ENCODE measurements at regions not wholly inside any gene's neighbourhood (a gene's known extent, or its start where the extent isn't known, plus 50 kb on each side); places are given as distances from the start of the nearest gene placed in this dataset.

- H3K4ac ChIP-seq (replicated peaks; ENCODE audit: insufficient read length, low read depth, low read length) = no peak overlapping the region
- DNase-seq (ENCODE audit: low read depth in 1 of 2, low spot score in 2 of 2) = no peak
Observed at GRCh38 chr5:171642894-171643293, 142.7 kb upstream of the SMIM23 start.

More at GRCh38 chr5:171642894-171643293, 142.7 kb upstream of the SMIM23 start:
- H2BK20ac ChIP-seq (ENCODE audit: low read length) = no peak overlapping the region
- H3K27ac ChIP-seq (ENCODE audit: low read depth, low read length) = no peak overlapping the region
- H3K56ac ChIP-seq (replicated peaks; ENCODE audit: insufficient read length, low read depth, low read length) = no peak overlapping the region
- H2AK5ac ChIP-seq (ENCODE audit: low read depth, low read length) = no peak overlapping the region
- TF ChIP-seq GTF2F1 (IDR thresholded peaks at IDR 0.05; ENCODE audit: borderline replicate concordance, low read depth, low read length) = no peak
- TF ChIP-seq EP300 (IDR thresholded peaks at IDR 0.05; ENCODE audit: borderline replicate concordance in 1 of 2, low read depth in 2 of 2, low read length in 2 of 2) = no peak
- no peak for TF ChIP-seq SP2 (IDR thresholded peaks at IDR 0.05; ENCODE audit: low read length)
- TF ChIP-seq BRCA1 (IDR thresholded peaks at IDR 0.05; ENCODE audit: low read depth, low read length) = no peak
- TF ChIP-seq POLR2A (IDR thresholded peaks at IDR 0.05; ENCODE audit: control extremely low read depth in 1 of 2, low read depth in 2 of 2, low read length in 2 of 2) = no peak
- TF ChIP-seq SIX5 (IDR thresholded peaks at IDR 0.05; ENCODE audit: low read depth, low read length) = no peak
- TF ChIP-seq CHD2 (IDR thresholded peaks at IDR 0.05; ENCODE audit: low read length) = no peak
- TF ChIP-seq ATF3 (IDR thresholded peaks at IDR 0.05; ENCODE audit: insufficient read depth, low read depth, low read length) = no peak
- no peak for TF ChIP-seq MAX (IDR thresholded peaks at IDR 0.05)
- no peak overlapping the region for H4K8ac ChIP-seq (ENCODE audit: extremely low read depth, insufficient read depth, low read length)
- no peak overlapping the region for H3K23ac ChIP-seq (ENCODE audit: insufficient read length)
- no peak overlapping the region for H4K91ac ChIP-seq (replicated peaks; ENCODE audit: insufficient read length, low read length)
- CTCF ChIA-PET (ENCODE audit: partially characterized antibody) = interaction anchor here (0.5 to 1.1 kb wide), 3 partner anchors 31 to 369 kb away, joined by 3 to 5 read pairs (median 3); no protein-coding TSS in a partner anchor
- H4K5ac ChIP-seq (ENCODE audit: insufficient read length, low read depth, low read length) = no peak overlapping the region
- no peak overlapping the region for H2AFZ ChIP-seq (ENCODE audit: low read length)
- H2BK120ac ChIP-seq (replicated peaks; ENCODE audit: low read depth, low read length) = no peak overlapping the region
- H3K18ac ChIP-seq (ENCODE audit: extremely low read depth, low read length) = no peak overlapping the region
- H3K36me3 ChIP-seq (ENCODE audit: control insufficient read depth in 2 of 4, insufficient read depth in 4 of 4, low read length in 3 of 4) = no peaks in the 10 kb centered on the region
- H3K23me2 ChIP-seq (ENCODE audit: low read depth, low read length) = peaks cover 2% of the 10 kb centered on the region; the same call in 1 of the 2 replicates
- no peaks in the 10 kb centered on the region for H3K79me2 ChIP-seq (ENCODE audit: control insufficient read depth in 1 of 2, insufficient read depth in 2 of 2, low read length in 2 of 2)
- H2BK12ac ChIP-seq (ENCODE audit: low read depth, low read length) = no peak overlapping the region
- no peak for FAIRE-seq
- no peak overlapping the region for H2BK5ac ChIP-seq (ENCODE audit: low read depth, low read length)
- H2BK15ac ChIP-seq (ENCODE audit: low read length) = no peak overlapping the region
- no peaks in the 10 kb centered on the region for H3K9me3 ChIP-seq (ENCODE audit: insufficient read depth in 2 of 2, low read depth in 1 of 2, low read length in 1 of 2)
- H3K79me1 ChIP-seq (ENCODE audit: low read depth, low read length) = no peaks in the 10 kb centered on the region
- peaks cover 0 to 8% (median 4%) of the 10 kb centered on the region in 4 experiments; a peak in 4 of 7 replicates for H3K4me1 ChIP-seq (replicated peaks in 1 of 4; ENCODE audit: control insufficient read depth in 3 of 4, insufficient read depth in 4 of 4, low read length in 3 of 4)
- H3K27me3 ChIP-seq (replicated peaks in 1 of 4; ENCODE audit: control insufficient read depth in 3 of 4, extremely low read depth in 1 of 4, insufficient read depth in 3 of 4, low read length in 3 of 4) = no peaks in the 10 kb centered on the region; a peak in 1 of 7 replicates
- WGBS, 2 experiments (ENCODE audit: extremely low coverage in 1 of 2, insufficient coverage in 1 of 2, insufficient read length in 1 of 2, insufficient replicate concordance in 2 of 2, low coverage in 1 of 2, low lambda C conversion rate in 2 of 2, missing lambda C conversion rate in 1 of 2) = 92% methylated on average over 6 of the region's 6 CpGs; no CpG with 5 or more reads in 1 of the 2 experiments
- no peaks in the 10 kb centered on the region for H4K20me1 ChIP-seq (replicated peaks in 1 of 2; ENCODE audit: control insufficient read depth in 1 of 2, insufficient read depth in 2 of 2, low read length in 2 of 2)
- POLR2A ChIA-PET (ENCODE audit: partially characterized antibody) = no interaction called here
- H3K14ac ChIP-seq (ENCODE audit: insufficient read length) = no peak overlapping the region
- no peak overlapping the region for H3K4me3 ChIP-seq (ENCODE audit: extremely low read depth in 1 of 4, insufficient read depth in 2 of 4, low read depth in 3 of 4, low read length in 4 of 4)
- H3K9ac ChIP-seq (replicated peaks in 1 of 4; ENCODE audit: extremely low read depth in 1 of 4, low read depth in 3 of 4, low read length in 3 of 4) = no peak overlapping the region
- H3K4me2 ChIP-seq (ENCODE audit: insufficient read depth in 1 of 2, low read depth in 2 of 2, low read length in 2 of 2) = no peak overlapping the region

Data from H1 (cell line).